A673 (cell line): ENCODE measurements at regions not wholly inside any gene's neighbourhood (a gene's known extent, or its start where the extent isn't known, plus 50 kb on each side); places are given as distances from the start of the nearest gene placed in this dataset.

Experiments
- BruUV-seq: library from RNA; stranded (reverse); fragments of 400-500 nt; replicated peaks from 2 replicates; lab custom pipeline; 2021; lab: Mats Ljungman, UMichigan
- CTCF ChIA-PET: fragments of 300-600 bp; sonication (Branson Sonifier 250); formaldehyde crosslinking; loops from one replicate; lab custom pipeline; 2022; ENCODE audit warnings: antibody characterized with exemption; lab: Charles Lee
- POLR2A ChIA-PET: fragments of 300-600 bp; sonication (Branson Sonifier 250); formaldehyde crosslinking; loops from one replicate; lab custom pipeline; 2022; ENCODE audit warnings: antibody characterized with exemption; ENCODE audit not compliant: low non-redundant PET; lab: Charles Lee
- DNase-seq: peaks from one replicate; pipeline ENCODE4 v3.0.0-alpha.2; 2015; ENCODE audit warnings: low spot score
- H3K27ac ChIP-seq: fragments of 200-600 bp; sonication (generic); 2 replicates; pipeline ENCODE4 v1.5.1; 2016; ENCODE audit warnings: mixed run types, low read depth, mild to moderate bottlenecking, mixed read lengths, antibody characterized with exemption, low read length; ENCODE audit not compliant: poor library complexity, severe bottlenecking
- H3K27me3 ChIP-seq: fragments of 200-600 bp; sonication (generic); replicated peaks from 2 replicates; pipeline ENCODE4 v1.6.1; 2017; ENCODE audit warnings: mixed run types, low read depth, mild to moderate bottlenecking, mixed read lengths, antibody characterized with exemption, low read length; ENCODE audit not compliant: insufficient read depth, poor library complexity
- H3K36me3 ChIP-seq: fragments of 200-600 bp; sonication (generic); 2 replicates; pipeline ENCODE4 v1.6.1; 2016; ENCODE audit warnings: mixed run types, mild to moderate bottlenecking, mixed read lengths, antibody characterized with exemption, low read length; ENCODE audit not compliant: insufficient read depth, poor library complexity, severe bottlenecking
- H3K4me1 ChIP-seq: fragments of 200-600 bp; sonication (generic); 2 replicates; pipeline ENCODE4 v1.6.1; 2017; ENCODE audit warnings: mixed run types, mild to moderate bottlenecking, mixed read lengths, antibody characterized with exemption, low read length; ENCODE audit not compliant: insufficient read depth, poor library complexity, severe bottlenecking
- H3K4me3 ChIP-seq: fragments of 200-600 bp; sonication (generic); 2 replicates; pipeline ENCODE4 v1.5.1; 2016; ENCODE audit warnings: low read depth, mixed run types, mild to moderate bottlenecking, mixed read lengths, low read length; ENCODE audit not compliant: poor library complexity, severe bottlenecking
- H3K9me3 ChIP-seq: fragments of 200-600 bp; sonication (generic); 2 replicates; pipeline ENCODE4 v1.6.1; 2016; ENCODE audit warnings: mixed run types, low read depth, mild to moderate bottlenecking, mixed read lengths, antibody characterized with exemption, low read length; ENCODE audit not compliant: poor library complexity, severe bottlenecking
- EZH2 ChIP-seq: fragments of 200-600 bp; sonication (generic); IDR thresholded peaks from 2 replicates; pipeline ENCODE4 v1.6.1; 2017; ENCODE audit warnings: borderline replicate concordance, low read depth, mild to moderate bottlenecking, mixed read lengths, antibody characterized with exemption, low read length; ENCODE audit not compliant: poor library complexity, severe bottlenecking
- intact Hi-C: fragments of 100-400 bp; cut with micrococcal nuclease; formaldehyde crosslinking; loops from one replicate; pipeline ENCODE4 v1.10.0; 2022; ENCODE audit not compliant: unreplicated experiment
- TF ChIP-seq, protein P1 (sequence below): fragments of 300-800, 200-600 bp; sonication (generic); conservative IDR thresholded peaks from 2 replicates; pipeline ENCODE4 v1.5.1; 2017; ENCODE audit warnings: low read depth, mild to moderate bottlenecking, antibody characterized with exemption, low read length, moderate library complexity, mixed read lengths

DNA sequence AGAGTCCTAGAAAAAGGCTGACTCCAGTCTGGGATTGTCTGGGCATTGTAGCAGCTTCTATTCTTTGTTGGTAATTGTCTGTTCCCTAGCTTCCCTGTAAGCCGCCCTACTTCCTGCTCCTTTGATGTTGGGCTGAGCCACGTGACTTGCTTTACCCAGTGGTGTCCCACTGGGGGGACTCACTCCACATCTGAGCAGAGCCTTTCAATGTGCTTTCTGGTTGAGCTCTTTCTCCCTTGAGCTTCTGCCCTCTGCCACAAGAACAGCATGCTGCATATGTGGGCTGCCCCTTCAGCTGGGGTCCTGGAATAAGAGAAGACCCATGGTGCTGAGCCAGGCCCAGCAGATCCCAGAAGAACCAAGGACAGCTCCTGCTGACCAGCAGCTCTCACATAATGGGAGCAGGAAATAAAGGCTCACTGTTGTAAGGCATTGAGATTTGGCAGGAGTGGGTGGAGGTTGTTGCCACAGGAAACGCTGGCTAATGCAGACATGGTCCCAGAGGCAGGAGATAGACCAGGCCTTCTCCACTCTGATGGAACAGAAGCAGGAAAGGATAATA, 276.3 kb upstream of the GJB5 start:
- intact Hi-C loops: no loop called here
- POLR2A ChIA-PET: interaction anchor here (0.6 kb wide), 1 partner anchor 31 kb away, joined by 4 read pairs; no protein-coding TSS in a partner anchor
- no peaks in the 10 kb centered on the region for H3K4me1 ChIP-seq
- no peak for DNase-seq
- no TSS peak for BruUV-seq
- no peak overlapping the region for H3K27ac ChIP-seq
- no peaks in the 10 kb centered on the region for H3K9me3 ChIP-seq
- H3K36me3 ChIP-seq: no peaks in the 10 kb centered on the region
- no peak overlapping the region for H3K4me3 ChIP-seq
- CTCF ChIA-PET: no interaction called here
- no peaks in the 10 kb centered on the region for H3K27me3 ChIP-seq
- TF ChIP-seq EZH2: no peak

- CTCF ChIA-PET: no interaction called here
- POLR2A ChIA-PET: no interaction called here
- intact Hi-C loops: no loop called here
- H3K27ac ChIP-seq: no peak overlapping the region
- no peak for DNase-seq
- no peaks in the 10 kb centered on the region for H3K9me3 ChIP-seq
- no peak for TF ChIP-seq EZH2
- TF ChIP-seq, protein P1, sequence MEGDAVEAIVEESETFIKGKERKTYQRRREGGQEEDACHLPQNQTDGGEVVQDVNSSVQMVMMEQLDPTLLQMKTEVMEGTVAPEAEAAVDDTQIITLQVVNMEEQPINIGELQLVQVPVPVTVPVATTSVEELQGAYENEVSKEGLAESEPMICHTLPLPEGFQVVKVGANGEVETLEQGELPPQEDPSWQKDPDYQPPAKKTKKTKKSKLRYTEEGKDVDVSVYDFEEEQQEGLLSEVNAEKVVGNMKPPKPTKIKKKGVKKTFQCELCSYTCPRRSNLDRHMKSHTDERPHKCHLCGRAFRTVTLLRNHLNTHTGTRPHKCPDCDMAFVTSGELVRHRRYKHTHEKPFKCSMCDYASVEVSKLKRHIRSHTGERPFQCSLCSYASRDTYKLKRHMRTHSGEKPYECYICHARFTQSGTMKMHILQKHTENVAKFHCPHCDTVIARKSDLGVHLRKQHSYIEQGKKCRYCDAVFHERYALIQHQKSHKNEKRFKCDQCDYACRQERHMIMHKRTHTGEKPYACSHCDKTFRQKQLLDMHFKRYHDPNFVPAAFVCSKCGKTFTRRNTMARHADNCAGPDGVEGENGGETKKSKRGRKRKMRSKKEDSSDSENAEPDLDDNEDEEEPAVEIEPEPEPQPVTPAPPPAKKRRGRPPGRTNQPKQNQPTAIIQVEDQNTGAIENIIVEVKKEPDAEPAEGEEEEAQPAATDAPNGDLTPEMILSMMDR: no peak
- no TSS peak for BruUV-seq
- no peaks in the 10 kb centered on the region for H3K27me3 ChIP-seq
- no peak overlapping the region for H3K4me3 ChIP-seq
- no peaks in the 10 kb centered on the region for H3K36me3 ChIP-seq
- no peaks in the 10 kb centered on the region for H3K4me1 ChIP-seq
Observed at GRCh38 chr1:34479731-34480130, 275.1 kb upstream of the GJB5 start.

DNA sequence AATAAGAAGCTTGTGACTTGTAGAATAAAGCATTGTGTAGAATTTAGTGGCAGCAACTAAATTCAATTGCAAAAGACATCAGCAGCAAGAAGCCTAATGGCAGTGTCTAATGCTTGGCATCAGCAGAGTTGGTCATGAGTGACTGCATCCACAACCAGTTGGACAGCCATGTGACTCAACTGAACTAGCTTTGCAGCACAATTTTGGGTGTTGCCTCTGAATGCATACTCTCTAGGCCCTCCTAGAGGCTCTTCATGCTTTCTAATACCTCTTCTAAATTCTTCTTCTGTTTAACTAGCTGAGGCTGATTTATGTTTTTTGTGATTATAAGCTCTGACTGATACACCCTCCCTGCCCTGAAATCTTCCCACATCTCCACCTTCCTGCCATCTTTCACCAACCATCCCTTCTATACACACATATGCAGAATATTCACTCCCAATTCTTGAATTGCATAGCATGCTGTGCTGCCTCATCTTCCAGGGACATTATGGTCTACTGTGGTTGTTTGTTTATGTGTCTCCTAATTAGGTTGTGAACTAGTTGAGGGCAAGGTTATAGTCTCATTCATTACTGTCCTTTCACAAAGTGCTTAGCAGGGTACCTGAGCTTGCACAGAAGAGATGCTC, 266.7 kb upstream of the GJB5 start:
- DNase-seq: no peak
- ChIA-PET CTCF (no interaction called here), POLR2A (no interaction called here)
- Histone ChIP-seq H3K27me3 (no peaks in the 10 kb centered on the region), H3K4me1 (no peaks in the 10 kb centered on the region), H3K27ac (no peak overlapping the region), H3K4me3 (no peak overlapping the region), H3K36me3 (no peaks in the 10 kb centered on the region), H3K9me3 (no peaks in the 10 kb centered on the region)
- no peak for TF ChIP-seq EZH2
- TF ChIP-seq, protein P1: no peak
- intact Hi-C loops: no loop called here
- BruUV-seq: no TSS peak
